ENCODE measurements at regions not wholly inside any gene's neighbourhood (a gene's known extent, or its start where the extent isn't known, plus 50 kb on each side); places are given as distances from the start of the nearest gene placed in this dataset.

DNA sequence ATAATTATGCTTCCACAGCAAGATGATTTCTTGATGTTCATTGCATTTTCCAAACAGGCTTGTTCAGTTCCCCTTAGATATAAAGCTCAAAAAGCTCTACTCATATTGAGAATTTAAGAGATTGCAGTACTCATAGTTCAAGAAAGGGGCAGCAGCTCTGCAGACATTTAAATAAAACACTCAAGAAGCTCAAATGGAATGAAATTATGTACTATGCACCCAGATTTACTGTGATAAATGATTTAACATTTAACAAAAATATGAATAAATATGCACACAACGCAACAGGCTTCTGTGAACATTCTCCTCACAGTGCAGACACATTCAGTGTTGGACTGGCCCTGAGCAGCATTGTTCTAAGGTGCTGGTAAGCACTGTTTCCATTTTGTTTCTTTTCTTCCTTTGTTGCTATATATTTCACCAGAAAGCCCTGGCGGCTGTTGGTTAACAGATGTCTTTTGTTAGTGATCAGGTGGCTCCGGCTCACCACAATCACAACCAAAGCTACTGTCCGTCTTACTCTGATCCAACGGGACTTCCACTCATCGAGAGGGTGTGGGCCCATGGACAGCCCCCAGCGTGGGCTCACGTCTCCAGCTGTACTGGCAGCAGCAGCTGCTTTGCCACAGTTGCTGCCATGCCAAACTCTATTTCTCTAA, 1440.3 kb downstream of the NCAM2 start:
- DNase-seq: no peak

DNA sequence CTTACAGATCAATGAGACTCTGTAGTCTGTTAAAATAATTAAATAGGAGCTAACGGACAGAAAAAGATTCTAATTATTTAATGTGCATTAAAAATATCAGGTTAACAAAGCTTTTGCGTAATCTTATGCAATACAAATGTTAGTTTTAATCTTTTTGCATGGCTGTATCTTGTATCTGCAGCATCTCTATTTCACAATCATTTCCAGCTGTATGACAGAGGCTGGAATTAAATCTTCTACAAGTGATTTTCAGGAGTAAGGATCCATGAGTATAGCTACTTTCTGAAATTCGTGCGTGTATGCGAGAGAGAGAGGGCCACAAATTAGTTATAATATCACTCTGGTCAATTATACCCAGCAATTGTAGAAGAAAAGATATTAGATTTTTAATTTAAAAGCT, 1446.8 kb downstream of the NCAM2 start:
- DNase-seq: no peak

DNA sequence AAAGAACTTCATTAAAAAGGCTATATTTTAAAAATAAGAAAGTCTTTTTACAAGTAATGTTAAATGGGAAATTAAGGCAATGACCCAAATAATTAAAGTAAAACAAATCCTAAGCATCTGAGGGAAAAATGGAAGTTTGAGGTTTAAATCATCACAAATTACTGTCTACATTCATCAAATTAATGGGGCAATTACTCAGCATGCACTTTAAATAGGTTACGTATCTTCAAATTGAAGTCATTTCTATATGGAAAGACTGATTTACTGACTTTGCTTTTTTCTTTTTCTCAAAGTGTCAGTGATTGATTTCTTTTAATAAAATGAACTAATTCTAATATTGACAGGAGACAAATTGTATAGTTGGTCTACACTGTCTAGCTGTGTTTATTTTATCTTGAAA, 1452.3 kb downstream of the NCAM2 start:
- no peak for DNase-seq

DNA sequence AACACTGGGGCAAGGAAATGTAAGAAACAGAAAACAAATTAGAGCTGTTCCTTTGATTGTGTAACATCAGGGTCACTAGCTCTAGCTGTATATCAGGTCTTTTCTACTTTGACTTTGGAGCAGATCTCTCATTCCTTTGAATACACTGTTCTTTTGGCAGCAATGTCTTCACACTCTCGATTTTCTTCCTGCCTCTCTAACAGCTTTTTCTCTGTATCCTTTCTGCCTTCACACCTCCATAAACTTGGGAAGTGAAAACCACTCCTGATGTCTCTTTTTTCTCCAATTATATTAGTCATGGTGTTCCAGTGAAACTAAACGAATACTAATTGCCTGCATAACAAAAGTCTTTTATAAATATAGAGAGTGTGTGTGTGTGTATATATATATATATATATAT, 1458.0 kb downstream of the NCAM2 start:
- no peak for DNase-seq

DNA sequence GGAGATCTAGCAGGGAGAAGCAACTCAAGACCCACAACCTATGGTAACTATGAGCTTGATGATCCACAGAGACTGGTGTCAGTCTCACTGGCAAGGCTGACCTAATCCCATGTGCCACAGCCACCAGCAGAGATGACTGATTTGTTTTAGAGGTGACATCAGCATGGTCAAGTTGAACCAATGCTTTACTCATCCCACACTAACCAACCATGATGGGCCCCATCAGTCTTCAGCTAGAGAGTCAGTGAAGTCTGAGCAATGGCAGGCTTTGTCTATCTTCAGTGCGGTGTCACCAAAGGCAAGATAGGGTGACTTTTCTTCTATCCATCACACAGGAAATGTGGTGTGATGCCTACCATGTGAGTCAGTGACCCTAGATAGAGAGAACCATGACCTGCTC, 1470.7 kb downstream of the NCAM2 start:
- DNase-seq: no peak

DNA sequence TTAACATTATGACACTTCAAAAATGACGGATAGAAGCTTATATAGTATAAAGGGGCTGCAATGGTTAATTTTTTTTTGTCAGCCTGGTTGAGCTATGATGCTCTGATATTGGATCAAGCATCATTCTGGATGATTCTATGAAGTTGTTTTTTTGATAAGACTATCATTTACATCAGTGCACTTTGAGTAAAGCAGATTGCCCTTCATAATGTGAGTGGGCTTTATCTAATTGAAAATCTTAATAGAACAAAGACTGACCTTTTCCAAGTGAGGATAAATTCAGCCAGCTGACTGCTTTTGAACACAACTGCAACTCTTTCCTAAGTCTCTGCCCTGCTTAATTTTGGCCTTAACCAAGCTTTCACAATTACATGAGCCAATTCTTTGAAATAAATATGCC, 1476.2 kb downstream of the NCAM2 start:
- DNase-seq: no peak

DNA sequence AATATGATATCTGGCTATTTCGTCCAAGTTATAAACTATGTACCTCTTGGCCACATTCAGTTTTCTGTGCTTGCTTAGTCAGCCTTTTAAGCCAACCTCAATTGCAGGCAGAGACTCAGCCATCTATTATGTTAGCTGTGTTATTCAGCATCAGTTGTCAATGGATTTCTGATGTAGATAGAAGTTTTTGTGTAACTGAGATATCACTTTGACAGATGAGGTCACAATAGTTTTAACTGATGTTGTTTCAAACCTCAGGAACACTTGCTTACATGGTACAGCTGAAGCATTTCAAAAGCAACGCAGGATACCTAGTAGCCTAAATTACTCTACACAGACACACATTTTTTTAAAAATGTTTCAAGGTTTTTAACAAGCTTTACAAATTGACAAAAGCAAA, 1478.0 kb downstream of the NCAM2 start:
- no peak for DNase-seq

DNA sequence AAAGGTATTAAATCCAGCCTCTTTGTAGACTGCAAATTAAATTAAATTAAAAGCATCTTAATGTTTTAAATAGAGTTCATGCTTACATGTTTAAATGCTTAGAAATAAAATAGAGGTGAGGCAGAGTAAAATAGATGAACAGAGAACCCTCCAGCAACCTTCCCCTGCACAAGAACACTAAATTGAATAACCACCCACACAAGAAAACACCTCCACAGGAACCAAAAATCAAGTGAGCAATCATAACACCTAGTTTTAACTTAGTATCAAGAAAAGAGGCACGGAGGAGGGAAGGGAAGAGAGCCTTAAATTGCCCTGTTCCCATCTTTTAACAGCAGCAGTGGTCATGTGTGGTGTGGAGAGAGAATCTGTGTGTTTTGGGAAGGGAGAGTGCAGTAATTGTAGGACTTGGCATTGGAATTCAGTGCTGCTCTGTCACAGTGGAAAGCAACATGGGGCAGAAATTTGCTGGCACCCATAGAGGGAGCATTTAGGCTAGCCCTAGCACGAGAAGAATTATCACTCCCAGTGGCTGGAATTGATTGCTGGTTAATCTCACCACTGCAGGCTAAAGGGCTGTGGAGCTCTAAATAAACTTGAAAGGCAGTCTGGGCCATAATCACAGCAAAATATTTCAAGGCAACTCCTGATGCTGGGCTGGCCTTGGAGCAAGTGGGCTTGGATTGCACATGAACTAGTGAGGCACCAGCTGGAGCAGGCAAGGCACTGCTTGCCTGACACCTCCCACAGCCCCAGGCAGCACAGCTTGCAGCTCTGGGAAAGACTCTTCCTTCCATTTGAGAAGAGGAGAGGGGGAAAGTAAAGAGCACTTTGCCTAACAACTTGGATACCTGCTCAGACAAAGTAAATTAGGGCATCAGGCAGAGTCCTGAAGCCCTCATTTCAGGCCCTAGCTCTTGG, 1478.8 kb downstream of the NCAM2 start:
- no peak for DNase-seq

DNA sequence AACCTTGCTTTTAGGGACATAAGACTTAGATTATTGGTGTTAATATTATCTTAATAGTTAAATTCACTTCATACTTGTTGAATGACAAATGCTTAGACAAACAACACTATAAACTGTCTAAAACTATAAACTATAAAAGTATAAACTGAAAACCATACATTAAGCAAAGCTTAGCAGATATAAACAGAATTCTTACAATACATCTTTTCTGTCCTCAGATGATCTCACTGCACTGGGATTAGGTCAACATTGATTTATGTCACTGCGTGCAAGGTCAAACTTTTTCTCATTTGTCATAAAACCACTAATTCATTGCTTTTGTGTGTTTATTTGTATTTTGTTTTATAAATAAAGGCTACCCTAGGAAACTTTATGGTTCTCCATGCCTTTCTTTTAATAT, 1491.8 kb downstream of the NCAM2 start:
- no peak for DNase-seq

DNA sequence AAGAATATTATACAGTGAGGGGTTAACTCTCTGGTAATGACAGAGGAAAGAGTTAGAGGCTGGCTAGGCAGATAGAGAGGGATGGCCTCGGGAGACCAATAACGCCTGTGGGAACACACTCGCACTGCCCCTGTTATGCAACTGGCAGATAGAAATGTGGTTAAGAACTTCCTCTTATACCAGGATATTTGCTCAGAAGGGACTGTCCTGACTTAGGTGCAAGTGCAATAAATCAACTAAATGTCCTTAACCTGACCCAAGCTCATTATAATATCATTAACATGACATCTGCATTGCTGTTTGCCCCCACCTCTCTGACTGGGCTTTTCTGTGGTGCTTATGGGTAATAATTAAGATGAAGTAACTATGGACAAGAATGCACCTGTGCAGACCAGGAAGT, 1518.0 kb downstream of the NCAM2 start:
- no peak for DNase-seq

DNA sequence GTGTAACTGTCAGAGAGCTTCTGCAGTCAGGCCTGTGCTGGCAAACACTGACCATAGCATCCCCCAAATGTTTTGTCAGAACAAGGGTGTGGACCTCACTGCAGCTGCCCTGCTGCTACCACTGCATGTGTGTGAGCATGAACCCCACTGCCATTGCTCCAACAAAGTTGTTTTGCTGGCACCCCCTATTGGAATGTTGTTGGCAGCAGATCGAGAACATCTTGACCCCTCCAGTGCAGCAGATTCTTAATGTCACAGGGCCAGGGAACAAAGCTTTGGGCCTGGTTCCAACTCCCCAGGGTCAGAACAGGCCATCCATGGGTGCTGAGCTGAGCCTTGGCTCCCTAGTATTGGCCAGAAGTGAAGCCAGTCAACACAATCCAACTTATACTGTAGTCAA, 1537.4 kb downstream of the NCAM2 start:
- no peak for DNase-seq

DNA sequence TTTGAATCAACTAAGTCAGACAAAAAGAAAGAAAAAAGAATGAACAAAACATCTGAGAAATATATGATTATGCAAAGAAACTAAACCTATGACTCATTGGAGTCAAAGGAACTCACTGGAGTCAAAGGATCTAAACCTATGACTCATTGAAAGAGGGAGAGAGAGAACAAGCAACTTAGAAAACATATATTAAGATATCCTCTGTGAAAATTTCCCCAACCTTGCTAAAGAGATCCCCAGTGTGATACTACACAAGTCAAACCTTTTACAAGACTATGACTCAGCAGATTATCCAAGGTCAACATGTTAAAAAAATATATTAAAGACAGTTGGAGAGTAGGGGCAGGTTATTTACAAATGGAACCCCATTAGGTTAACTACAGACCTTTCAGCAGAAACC, 1538.3 kb downstream of the NCAM2 start:
- DNase-seq: no peak

DNA sequence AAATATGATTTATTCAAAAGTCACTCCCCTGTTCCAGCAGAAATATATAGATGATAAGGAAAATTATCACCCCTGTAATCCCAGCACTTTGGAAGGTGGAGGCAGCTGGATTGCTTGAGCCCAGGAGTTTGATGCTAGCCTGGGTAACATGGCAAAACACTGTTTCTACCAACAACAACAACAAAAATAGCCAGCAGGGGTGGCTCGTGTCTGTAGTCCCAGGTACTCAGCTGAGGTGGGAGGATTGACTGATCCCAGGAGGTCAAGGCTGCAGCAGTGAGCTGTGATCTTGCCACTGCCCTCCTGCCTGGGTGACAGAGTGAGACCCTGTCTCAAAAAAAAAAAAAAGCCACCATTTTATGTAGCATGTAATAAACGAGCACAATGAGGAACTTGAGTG, 1546.5 kb downstream of the NCAM2 start:
- DNase-seq: no peak

DNA sequence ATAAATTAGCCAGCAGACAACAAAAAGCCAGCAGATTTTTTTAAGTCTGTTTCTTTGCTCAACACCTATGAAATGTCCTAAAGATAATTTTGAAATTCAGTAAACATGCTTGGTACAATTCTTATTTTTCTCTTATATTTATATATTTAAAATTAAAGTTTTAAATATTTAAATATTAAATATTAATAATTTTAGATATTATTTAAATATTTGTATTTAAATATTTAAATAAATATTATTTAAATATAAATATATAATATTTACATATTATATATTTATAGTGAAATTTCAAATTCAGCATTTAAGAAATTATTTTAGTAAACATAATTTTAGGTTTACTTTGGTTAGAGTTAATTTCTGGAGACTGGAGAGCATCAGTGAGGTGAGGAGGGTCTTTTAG, 1554.2 kb downstream of the NCAM2 start:
- no peak for DNase-seq

DNA sequence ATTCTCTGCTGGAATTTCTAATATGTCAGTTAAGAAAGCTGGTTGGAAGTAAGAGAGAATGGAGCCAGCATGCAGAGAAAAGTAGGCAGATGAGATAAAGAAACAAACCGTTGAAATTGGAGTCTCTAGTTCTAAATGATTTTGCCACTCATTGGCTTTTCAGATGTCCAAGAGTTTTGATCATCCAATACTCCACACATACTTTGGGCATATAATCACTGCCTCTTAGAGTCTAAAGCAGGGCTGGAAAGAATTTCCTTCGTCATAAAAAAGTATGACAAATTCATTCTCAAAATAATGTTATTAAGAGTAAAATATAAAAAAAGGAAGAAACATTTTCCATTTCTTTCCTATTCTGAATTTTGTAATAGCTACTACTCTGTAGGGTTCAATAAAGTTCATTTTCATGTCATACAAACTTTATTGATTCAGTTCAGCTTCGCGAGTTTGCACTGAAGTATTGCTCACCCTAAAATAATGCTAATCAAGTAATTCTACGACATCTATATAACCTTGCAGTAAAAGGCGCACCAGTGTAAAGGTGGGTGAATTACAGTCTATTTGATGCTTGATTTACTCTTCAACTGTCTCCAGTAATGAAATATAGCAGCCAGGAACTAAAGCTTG, 1556.6 kb downstream of the NCAM2 start:
- no peak for DNase-seq

DNA sequence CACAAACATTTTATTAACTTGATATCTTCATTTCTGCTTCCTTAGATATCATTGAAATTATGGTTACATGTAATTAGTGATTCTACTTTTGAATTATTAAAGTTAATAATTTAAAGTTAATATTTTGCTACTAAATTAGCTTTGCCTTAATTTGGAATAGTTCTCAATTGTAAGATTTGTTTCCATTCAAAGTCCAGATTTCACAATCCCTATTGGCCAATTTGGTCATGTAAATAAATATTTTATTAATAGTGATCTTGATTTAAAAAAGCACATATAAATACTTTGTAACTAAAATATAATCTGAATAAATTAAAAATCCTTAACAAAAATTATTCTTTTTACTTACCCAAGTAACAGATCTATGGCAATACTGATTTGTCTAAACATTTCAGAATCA, 1558.6 kb downstream of the NCAM2 start:
- DNase-seq: no peak

DNA sequence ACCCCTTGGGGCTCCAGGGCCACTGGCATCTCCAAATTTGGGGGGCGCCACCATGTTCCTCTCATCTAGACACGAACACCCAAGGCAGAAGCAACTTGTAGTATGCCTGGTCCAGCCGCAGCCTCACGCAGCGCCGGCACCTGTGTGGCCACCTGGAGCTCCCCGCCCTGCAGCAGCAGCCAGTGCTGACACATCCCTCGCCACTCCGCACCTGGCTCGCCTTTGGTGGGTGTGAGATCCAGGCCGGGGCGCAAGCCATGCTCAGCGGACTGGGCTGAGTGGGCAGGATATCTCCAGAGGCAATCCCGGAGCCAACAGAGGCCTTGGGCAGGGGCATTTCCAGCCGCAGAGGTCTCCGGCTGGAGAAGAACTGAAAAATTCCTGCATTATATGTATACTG, 1563.7 kb downstream of the NCAM2 start:
- no peak for DNase-seq

DNA sequence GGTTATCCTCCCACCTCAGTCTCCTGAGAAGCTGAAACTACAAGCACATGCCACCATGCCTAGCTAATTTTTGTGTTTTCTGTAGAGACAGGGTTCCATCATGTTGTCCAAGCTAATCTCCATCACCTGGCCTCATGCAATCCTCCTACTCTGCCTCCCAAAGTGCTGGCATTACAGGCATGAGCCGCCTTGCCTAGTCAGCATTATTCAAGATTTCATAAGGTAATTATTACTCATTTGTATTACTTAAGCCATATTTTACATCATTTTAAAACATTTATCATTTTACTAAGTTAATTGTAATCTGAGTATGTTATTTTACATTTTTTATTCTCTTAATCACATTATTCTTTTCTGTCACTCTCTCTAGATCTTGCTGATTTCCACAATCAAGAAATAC, 1575.6 kb downstream of the NCAM2 start:
- DNase-seq: no peak

DNA sequence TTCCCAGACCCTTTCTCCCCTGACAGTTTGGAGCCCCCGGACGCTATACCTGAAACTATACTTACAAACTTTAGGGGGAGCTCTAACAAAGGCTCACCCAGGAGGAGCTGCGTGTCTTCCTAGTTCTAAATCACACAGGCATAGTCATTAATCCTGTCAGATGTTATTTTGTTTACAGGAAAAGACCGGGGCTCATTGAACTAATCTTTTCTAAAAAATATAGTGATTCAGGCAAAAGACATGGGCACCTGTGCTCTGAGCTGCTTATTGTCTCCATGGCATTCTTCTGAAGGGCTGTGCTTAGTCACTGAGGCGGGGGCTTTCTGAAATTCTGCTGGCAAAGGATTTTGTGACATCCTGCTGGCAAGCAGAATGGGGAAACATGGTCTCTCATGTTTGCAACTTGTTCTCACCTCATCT, 1577.0 kb downstream of the NCAM2 start:
- no peak for DNase-seq

DNA sequence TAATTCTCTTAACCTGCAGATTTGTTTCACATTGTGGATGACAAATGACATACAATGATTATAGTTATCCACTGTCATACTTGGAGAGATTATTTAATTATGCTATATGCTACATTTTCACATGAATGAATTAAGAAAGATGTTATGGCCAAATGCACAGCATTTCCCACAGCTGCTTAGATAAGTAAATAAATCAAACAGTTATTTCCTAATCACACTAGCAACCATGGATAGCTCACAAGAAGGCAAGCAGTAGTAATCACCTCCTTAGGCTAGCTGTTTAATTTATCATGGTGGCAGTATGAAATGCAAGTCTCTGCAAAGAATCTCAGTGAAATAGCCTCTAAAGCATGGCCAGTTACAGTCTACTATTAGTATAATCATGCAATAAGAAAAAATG, 1581.5 kb downstream of the NCAM2 start:
- DNase-seq: no peak

DNA sequence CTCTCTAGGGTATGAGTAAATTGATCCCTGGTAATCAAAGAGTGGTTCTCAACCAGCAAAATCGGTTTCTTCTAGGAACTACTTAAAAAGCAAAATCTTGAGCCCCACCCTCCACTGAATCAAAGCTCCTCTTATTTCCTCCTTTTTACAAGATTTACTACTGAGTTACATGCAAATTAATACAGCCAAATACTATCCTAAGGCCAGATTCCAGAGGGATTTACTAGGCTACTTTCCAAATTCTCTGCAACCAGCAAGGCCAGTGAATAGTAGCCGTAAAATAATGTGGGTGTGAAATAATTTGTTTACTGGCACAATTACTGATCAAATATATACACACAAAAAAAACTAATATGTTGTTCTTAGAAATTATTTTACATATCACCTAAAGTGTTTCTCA, 1583.8 kb downstream of the NCAM2 start:
- DNase-seq: no peak

DNA sequence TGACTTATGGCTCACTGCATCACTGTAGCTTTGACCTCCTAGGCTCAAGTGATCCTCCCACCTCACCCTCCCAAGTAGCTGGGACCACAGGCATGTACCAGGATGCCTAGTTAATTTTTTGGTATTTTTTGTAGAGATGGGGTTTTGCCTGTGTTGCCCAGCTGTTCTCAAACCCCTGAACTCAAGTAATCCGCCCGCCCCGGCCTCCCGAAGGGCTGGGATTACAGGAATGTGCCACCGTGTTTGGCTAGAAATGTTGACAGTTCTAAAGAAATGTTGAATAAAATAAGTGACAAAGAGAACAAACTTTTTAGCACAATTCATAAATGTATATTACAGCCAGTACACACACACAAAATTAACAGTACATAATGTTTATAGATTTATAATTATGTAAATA, 1586.1 kb downstream of the NCAM2 start:
- DNase-seq: no peak

DNA sequence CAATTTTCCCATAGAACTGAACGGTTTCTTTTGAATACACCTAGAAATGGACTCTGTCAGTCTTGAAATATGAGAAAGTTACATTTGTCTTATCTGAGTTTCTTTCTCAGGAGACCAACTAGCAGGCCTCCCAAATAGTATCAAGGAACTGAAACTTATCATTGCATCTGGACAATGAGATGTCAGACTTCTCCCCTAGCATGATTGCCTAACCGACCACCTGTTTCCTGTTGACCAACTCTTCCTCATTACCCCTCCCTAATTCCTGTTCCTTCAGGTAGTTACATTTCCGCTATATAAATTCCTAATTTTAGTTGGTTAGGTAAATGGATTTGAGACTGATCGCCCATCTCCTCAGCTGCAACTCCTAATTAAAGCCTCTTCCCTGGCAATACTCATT, 1587.3 kb downstream of the NCAM2 start:
- no peak for DNase-seq

DNA sequence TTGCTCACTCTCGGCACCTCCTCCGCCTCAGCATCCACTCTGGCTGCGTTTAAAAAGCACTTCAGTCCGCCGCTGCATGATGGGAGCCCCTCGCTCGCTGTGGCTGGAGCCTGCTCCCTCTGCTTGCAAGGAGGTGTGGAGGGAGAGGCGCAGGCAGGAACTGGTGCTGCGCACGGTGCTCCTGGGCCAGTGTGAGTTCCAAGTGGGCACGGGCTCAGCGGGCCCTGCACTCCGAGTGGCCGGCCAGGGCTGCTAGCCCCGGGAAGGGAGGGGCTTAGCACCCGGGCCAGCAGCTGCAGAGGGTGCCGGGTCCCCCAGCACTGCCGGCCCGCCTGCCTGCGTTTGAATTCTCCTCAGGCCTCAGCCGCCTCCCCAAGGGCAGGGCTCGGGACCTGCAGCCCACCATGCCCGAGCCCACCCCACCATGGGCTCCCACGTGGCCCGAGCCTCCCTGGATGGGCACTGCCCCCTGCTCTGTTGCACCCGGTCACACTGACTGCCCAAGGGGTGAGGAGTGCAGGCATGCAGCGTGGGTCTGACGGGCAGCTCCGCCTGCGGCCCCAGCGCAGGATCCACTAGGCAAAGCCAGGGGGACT, 1599.5 kb downstream of the NCAM2 start:
- DNase-seq: no peak
